GM04503 (cell line): ENCODE measurements at regions not wholly inside any gene's neighbourhood (a gene's known extent, or its start where the extent isn't known, plus 50 kb on each side); places are given as distances from the start of the nearest gene placed in this dataset.

Experiments
- DNase-seq: peaks from one replicate; pipeline ENCODE4 v3.0.0-alpha.2; 2012; ENCODE audit warnings: low read depth

GRCh38 chr9:95615246-95615645 lies 98.5 kb upstream of the PTCH1 start:
- no peak for DNase-seq

DNA sequence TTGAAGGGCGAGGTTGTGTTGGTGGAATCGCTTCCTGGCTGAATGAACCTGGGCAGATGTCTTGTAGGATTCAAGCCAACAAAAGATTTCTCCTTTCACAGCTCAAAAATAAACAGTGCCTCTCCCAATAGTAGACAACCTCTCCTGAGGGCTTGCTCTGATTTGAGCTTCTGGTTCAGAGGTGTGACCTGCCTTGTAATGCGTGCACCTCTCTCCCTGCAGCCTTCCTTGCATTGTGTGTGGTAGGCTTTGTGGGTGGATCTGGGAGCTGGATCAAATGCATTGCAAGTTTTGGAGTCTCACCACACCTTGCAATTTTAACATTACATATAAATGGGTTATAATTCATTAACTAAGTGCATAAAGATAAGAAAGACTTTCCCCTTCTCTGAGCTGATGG lies 96.9 kb upstream of the PTCH1 start:
- DNase-seq: no peak

GRCh38 chr9:95611354-95611753 lies 94.6 kb upstream of the PTCH1 start:
- no peak for DNase-seq

- no peak for DNase-seq
These were observed 93.4 kb upstream of the PTCH1 start for GRCh38 chr9:95610006-95610785.

DNA sequence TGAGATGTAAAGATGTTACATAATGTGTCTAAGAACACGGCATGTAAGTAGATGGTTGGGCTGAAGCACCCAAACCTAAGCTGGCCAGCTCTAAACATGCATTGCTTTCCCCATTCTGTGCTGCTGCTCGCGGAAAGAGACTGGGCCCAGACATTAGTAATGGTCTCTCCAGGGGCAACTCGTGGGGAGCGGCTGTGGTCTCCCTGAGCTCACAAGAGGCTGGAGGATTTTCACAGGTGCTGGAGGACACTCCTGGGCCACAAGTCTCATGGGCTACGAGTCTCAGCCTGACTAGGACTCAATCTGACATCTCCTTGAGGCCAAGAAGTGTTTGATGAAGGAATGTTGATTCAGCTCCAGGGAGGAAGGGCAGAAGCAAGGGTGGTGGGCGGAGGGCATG lies 92.7 kb upstream of the PTCH1 start:
- no peak for DNase-seq

DNA sequence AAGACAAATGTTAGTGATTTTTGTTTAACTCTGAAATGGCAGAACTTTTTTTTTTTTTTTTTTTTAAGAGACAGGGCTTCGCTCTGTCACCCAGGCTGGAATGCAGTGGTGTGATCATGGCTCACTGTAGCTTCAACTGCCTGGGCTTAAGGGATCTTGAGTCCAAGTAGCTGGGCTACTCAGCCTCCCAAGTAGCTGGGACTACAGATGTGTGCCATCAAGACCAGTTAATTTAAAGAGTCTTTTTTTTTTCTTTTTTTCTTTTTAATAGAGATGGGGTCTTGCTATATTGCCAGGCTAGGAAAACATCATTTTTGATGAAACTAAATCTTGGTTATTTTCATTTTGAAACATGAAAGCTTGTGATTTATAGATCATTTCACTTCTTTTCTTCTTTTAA lies 91.6 kb upstream of the PTCH1 start:
- DNase-seq: no peak

- no peak for DNase-seq
These were observed 90.7 kb upstream of the PTCH1 start for GRCh38 chr9:95607507-95607906.

DNA sequence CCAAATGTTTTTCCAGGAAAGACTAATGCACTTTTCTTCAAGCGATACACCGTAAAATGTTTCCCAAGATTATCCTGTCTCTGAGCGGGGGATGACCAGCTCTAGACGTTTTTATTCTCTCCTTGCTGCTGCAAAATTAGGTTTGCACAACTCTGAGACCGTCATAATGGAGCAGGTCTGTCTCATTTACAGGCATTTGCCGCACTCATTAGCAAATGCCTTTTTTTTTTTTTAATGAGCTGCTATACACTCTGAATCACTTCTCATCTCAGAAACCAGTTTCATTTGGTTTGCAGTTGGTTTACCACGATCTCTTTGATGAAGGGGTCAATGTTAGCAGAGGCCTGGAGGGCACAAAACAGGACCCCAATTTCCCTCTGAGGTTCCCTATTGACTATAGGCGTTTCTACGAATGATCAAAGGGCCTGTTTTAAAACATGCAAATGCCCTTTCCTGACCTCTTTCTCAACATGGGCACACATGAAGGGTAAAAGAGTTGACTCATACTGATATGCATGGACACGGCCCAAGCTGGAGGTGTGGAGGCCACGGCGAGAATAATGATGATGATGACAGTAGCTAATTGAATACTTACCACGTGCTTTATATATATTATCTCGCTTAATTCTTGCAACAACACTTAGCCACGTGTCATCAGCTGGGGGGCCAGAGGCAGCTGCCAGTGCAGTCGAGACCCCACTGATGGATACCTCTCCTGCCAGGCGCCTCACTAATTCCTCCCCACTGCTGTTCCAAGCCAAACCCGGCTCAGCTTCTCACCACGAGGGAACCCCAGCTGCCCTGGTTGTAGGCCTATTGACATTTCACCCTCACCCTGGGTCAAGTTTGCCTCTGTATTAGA lies 89.9 kb upstream of the PTCH1 start:
- no peak for DNase-seq

GRCh38 chr9:95605816-95606488 lies 89.2 kb upstream of the PTCH1 start:
- DNase-seq: no peak

DNA sequence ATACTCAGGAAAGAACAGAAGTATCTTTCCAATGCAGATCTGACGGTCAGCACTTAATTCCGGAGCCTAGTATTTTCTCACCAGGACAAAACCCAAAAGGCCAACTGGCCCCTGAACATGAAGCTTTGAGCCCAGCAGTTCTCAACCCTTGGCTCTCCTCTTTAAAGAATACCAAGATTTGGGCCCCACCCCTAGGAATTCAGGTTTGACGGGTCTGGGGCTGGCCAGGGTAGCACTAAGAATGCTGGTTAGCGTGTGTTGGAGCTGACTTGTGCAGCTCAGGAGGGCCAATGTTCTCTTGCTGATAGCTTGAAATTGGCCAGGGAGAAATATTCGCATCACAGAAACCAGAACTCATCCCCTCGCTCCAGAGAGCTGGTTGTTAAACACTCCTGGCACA lies 88.3 kb upstream of the PTCH1 start:
- DNase-seq: no peak

- DNase-seq: no peak
These were observed 81.5 kb upstream of the PTCH1 start for GRCh38 chr9:95598236-95598635.

DNA sequence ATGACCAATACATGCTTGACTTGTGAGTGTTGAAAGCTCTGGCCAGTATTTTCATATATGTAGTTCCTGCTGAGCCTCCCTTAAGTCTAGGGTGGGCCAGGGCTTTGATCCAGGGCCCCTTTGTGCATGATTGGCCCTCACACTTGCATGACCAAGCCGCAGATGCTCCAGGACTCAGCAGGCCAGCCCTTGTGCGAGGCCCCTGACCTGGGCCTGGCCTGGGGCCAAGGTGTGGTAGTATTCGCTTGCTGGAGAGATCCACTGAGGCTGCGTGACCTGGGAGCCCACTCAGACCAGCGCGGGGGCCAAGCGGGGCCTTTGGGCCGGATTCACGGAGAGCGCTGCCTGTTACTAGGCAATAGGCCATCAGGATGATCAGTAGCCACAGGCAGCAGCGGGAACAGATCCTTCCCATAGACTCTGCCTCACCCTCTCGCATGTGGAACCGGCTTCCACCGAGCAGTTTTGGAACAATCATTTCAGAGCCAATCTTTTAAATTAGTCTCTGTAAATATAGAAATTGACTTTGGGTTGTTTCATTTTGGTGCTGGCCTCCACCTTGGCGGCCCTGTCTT lies 79.0 kb upstream of the PTCH1 start:
- no peak for DNase-seq

- no peak for DNase-seq
These were observed 76.2 kb upstream of the PTCH1 start for GRCh38 chr9:95592931-95593330.

DNA sequence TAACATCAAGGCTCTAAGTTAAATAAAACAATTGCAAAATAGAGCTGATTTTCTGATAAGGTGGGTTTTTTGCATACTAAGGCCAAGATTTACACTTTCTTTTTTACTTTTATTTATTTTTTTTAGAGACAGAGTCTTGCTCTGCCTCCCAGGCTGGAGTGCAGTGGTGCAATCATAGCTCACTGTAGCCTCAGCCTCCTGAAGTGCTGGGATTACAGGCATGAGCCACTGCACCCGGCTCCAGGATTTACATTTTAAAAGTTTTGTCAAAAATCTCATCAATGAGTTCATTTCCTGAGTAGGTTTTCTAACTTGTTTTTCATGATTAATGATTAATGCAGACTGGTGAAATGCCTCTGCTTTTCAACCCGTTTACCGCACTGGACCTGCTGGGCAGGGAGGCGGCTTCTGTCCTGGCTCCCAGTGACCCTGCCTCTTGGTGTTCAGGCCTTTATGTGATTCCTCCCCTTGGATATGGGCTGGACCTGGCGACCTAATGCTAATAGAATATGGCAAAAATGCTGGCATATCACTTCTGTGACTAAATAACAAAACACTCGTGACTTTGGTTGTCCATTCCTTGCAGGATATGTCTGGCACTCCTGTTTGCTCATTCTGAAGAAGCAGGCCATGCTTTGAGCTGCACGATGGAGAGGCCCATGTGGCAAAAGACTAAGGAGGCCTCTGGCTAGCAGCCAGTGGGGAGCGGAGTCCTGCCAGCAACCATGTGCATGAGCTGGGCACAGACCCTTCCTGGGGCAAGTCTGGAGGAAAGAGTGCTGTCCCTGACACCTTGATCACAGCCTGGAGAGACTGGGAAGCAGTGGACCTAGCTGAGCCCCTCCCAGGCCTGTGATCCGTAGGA lies 72.2 kb upstream of the PTCH1 start:
- no peak for DNase-seq

- DNase-seq: no peak
These were observed 70.5 kb upstream of the PTCH1 start for GRCh38 chr9:95587021-95587964.

- DNase-seq: no peak
These were observed 69.6 kb upstream of the PTCH1 start for GRCh38 chr9:95586326-95586725.

DNA sequence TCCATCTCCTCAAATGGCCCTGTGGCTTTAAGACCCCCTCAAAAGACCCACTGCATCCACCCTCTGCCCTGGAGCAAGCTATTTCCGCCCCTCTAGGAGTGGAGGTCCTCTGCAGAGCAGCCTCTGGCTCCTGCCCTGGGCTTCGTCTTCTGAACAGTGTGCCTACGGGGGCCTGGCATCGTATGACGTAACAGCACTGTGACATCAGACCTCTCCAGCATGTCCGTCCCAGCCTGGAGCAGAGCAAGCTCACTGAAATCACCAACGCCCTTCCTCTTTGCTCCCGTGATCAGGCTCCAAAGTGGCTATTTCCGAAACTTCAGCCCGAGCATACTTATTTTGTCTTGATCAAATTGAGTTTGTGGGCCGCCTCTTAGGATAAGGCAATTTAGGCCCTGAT lies 69.1 kb upstream of the PTCH1 start:
- DNase-seq: no peak

DNA sequence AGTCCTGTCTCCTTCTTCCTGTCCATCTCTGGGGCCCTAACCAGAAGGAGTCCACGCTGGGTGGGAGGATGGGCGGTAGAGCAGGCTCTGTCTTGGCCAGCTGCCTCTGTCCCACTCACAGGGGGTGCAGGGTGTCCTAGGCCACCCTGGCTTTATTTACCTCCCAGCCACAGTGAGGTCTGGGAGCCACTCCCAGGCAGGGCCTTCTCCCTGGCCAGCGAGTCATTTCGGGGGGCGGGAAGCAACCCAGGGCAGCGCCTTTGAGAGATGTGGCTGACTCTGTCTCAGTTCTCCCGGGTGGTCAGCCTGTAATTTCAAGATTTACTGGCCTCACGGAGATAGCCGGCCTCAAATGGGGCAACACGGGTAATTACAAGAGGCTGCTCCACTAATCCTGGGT lies 67.4 kb upstream of the PTCH1 start:
- DNase-seq: no peak

- no peak for DNase-seq
These were observed 65.1 kb upstream of the PTCH1 start for GRCh38 chr9:95581900-95582299.
